IPS DF 4.7 (cell line): ENCODE measurements at regions not wholly inside any gene's neighbourhood (a gene's known extent, or its start where the extent isn't known, plus 50 kb on each side); places are given as distances from the start of the nearest gene placed in this dataset.

Experiments used
- DNase-seq: peaks from one replicate; pipeline ENCODE4 v3.0.0-alpha.2; 2013; ENCODE audit warnings: low spot score; ENCODE audit errors: extremely low read depth

- DNase-seq = no peak
Measured at GRCh38 chr9:26574898-26575440, 317.6 kb downstream of the CAAP1 start.

GRCh38 chr9:26574256-26574655 is 318.3 kb downstream of the CAAP1 start:
- DNase-seq = no peak

GRCh38 chr9:26567976-26568375 is 324.6 kb downstream of the CAAP1 start:
- DNase-seq = no peak

- no peak for DNase-seq
Measured at GRCh38 chr9:26566141-26566540, 326.5 kb downstream of the CAAP1 start.

GRCh38 chr9:26565118-26565517 is 327.5 kb downstream of the CAAP1 start:
- DNase-seq = no peak

- DNase-seq = no peak
Measured at GRCh38 chr9:26562338-26562737, 330.3 kb downstream of the CAAP1 start.

GRCh38 chr9:26561928-26562327 is 330.7 kb downstream of the CAAP1 start:
- DNase-seq = no peak

- no peak for DNase-seq
Measured at GRCh38 chr9:26559506-26559905, 333.1 kb downstream of the CAAP1 start.

GRCh38 chr9:26551971-26552370 is 340.6 kb downstream of the CAAP1 start:
- no peak for DNase-seq

- DNase-seq = no peak
Measured at GRCh38 chr9:26551451-26551850, 341.2 kb downstream of the CAAP1 start.

- DNase-seq = no peak
Measured at GRCh38 chr9:26548781-26549290, 343.8 kb downstream of the CAAP1 start.

GRCh38 chr9:26539867-26540493 is 352.6 kb downstream of the CAAP1 start:
- DNase-seq = no peak

- DNase-seq = no peak
Measured at GRCh38 chr9:26537211-26537610, 355.4 kb downstream of the CAAP1 start.

- no peak for DNase-seq
Measured at GRCh38 chr9:26535151-26535550, 357.5 kb downstream of the CAAP1 start.

- no peak for DNase-seq
Measured at GRCh38 chr9:26530841-26531240, 361.8 kb downstream of the CAAP1 start.

GRCh38 chr9:26527931-26528330 is 364.7 kb downstream of the CAAP1 start:
- no peak for DNase-seq

- DNase-seq = no peak
Measured at GRCh38 chr9:26524267-26524666, 368.3 kb downstream of the CAAP1 start.

GRCh38 chr9:26523577-26523976 is 369.0 kb downstream of the CAAP1 start:
- DNase-seq = no peak

GRCh38 chr9:26520141-26520540 is 372.5 kb downstream of the CAAP1 start:
- DNase-seq = no peak

- DNase-seq = no peak
Measured at GRCh38 chr9:26516773-26517343, 375.7 kb downstream of the CAAP1 start.

- no peak for DNase-seq
Measured at GRCh38 chr9:26513730-26514129, 378.9 kb downstream of the CAAP1 start.

- no peak for DNase-seq
Measured at GRCh38 chr9:26510137-26510536, 382.5 kb downstream of the CAAP1 start.

- no peak for DNase-seq
Measured at GRCh38 chr9:26508897-26509296, 383.7 kb downstream of the CAAP1 start.
